ENCODE measurements at regions not wholly inside any gene's neighbourhood (a gene's known extent, or its start where the extent isn't known, plus 50 kb on each side); places are given as distances from the start of the nearest gene placed in this dataset.

DNA sequence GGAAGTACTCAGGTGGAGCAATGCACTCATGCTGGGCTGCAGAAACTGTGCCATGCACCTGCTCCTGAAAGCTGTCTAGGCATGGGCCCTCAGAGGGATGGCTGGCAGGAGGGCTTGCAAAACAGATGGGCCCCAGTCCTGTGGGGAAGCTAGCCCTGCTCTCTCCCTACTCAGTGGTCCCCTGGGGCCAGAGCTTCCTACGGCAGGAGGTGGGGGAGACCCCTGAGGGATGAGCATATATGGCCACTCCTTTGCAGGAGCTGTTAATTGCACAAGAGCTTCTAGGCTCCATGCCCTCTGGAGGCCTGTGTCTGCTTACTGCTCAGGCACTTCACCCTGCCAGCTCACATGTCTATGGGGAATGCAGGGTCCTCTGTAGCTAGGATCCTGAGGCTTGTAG is 545.3 kb upstream of the PTPRD start:
- no peak for TF ChIP-seq POLR2A (IDR thresholded peaks at IDR 0.05)
- no peak for TF ChIP-seq EP300 (IDR thresholded peaks at IDR 0.05; ENCODE audit: low read depth)

Measured in transverse colon (tissue), 1 donor.